AG10803 (cell line): ENCODE measurements at regions not wholly inside any gene's neighbourhood (a gene's known extent, or its start where the extent isn't known, plus 50 kb on each side); places are given as distances from the start of the nearest gene placed in this dataset.

Experiments used
- DNase-seq: peaks from one replicate; pipeline ENCODE4 v3.0.0; 2010; ENCODE audit warnings: low read depth
- H3K4me3 ChIP-seq: 2 replicates; pipeline ENCODE4 v1.5.1; 2011; ENCODE audit warnings: mild to moderate bottlenecking, low read length, control low read depth
- TF ChIP-seq, protein P1 (sequence below): conservative IDR thresholded peaks from 2 replicates; pipeline ENCODE4 v1.5.1; 2011; ENCODE audit warnings: mild to moderate bottlenecking, low read length, control low read depth, inconsistent platforms

DNA sequence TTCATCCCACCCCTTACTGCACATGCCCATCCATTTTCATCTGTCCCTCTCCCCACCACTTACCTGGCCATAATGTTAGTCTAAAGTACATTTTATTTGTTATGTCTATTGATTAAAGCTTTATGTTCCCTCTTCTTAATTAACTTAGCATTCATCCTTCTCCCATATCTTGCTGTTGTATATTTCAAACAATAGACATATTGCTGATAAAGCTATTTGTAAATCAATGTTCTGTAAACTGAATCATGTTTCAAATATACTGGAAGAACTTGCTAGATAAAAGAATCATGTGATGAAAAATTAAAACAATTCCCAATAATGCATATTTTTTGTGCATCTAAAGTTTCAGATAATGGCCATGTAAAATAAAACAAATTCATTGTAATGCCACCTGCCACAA lies 249.2 kb downstream of the IGSF11 start:
- TF ChIP-seq, protein P1, sequence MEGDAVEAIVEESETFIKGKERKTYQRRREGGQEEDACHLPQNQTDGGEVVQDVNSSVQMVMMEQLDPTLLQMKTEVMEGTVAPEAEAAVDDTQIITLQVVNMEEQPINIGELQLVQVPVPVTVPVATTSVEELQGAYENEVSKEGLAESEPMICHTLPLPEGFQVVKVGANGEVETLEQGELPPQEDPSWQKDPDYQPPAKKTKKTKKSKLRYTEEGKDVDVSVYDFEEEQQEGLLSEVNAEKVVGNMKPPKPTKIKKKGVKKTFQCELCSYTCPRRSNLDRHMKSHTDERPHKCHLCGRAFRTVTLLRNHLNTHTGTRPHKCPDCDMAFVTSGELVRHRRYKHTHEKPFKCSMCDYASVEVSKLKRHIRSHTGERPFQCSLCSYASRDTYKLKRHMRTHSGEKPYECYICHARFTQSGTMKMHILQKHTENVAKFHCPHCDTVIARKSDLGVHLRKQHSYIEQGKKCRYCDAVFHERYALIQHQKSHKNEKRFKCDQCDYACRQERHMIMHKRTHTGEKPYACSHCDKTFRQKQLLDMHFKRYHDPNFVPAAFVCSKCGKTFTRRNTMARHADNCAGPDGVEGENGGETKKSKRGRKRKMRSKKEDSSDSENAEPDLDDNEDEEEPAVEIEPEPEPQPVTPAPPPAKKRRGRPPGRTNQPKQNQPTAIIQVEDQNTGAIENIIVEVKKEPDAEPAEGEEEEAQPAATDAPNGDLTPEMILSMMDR = no peak
- no peak for DNase-seq
- H3K4me3 ChIP-seq = no peak overlapping the region

DNA sequence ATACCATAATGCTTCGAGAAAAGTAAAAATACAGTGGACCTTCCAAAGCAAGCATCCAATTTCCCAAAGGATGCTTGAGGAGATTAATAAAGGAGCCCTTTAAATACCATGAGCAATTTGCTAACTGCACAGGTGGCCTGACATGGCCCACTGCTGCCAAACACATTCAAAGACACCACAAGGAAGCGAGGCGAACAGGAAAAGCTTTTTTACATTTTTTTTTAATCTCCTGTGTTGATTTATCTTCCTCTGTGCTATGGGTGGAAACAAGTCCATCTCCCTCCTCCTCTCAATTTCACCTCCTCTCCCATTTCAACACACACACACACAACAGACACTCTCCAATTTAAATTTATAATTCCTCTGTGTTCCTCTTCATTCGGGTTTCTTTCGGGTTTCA lies 243.4 kb downstream of the IGSF11 start:
- DNase-seq = no peak
- no peak overlapping the region for H3K4me3 ChIP-seq
- TF ChIP-seq, protein P1 = no peak

DNA sequence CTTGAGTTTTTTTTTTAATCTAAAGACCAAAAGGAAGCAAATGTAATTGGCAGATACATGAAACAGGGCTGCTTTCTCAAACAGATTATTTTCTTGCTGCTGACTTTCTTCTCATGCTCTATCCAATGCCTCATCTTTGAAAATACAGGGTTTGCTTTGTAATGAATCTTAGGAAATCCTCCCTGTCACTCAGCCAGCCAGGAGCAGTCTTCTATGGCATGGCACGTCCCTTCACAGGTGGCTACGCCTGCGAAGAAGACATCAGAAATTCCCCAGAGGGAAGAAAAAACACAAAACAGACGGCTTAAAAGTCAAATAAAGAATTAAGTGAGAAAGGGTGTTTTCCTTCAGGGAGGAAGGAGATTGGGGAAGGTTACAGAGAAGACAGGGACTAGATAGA lies 242.5 kb downstream of the IGSF11 start:
- DNase-seq = no peak
- TF ChIP-seq, protein P1 = no peak
- H3K4me3 ChIP-seq = no peak overlapping the region

DNA sequence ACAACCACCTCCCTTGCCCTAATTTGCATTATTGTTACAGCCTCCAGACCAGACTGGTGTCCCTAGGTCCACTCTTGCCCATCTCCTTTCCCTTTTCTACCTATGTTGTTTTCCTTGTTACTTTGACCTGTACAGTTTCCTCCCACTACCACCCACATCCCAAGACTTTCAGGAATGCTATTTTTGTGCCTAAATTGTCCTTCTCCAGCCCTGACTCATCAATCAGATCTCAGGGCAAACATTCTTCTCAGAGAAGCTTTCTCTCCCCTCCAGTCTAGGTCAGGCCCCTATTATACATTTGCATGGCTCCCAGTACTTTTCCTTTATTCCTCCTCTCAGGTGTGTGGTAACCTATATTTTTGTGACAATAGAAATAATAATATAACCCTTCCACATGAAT lies 241.5 kb downstream of the IGSF11 start:
- TF ChIP-seq, protein P1 = no peak
- DNase-seq = no peak
- H3K4me3 ChIP-seq = no peak overlapping the region

DNA sequence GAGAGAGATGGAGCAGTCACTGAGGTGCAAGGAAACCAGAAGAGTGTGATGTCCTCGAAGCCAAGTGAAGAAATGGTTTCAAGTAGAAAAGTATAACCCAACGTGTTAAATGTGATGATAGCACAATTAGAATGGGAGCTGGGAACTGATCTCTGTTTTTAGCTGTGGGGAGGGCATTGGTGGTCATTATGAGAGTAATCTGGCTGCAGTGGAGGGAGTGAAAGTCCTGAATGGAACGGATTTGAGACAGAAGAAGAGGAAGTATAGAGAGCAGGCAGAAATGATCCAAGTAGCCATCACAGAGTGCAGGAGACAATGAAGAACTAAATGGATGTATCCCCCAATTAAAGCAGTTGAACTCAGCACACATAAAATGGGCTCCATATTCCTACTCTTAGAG lies 235.3 kb downstream of the IGSF11 start:
- no peak for DNase-seq
- no peak overlapping the region for H3K4me3 ChIP-seq
- TF ChIP-seq, protein P1 = no peak

DNA sequence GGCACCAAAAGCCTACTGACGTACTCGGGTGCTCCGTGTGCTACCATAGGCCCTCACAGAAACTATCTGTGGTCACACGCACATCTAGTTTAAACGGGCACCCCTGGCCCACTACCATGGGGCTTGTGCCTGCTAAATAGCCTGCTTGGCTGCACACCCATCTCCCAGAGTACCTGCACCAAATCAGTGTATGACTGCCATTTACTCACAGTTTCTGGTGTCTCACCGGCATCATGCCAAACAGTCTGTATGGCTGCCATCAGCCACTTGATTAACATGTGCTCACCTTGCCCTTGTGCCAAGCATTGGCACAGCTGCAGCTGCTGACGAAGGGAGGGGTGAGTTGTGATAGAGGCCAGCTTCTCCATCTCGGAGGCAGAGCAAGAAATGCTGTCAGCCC lies 232.7 kb downstream of the IGSF11 start:
- DNase-seq = no peak
- TF ChIP-seq, protein P1 = no peak
- no peak overlapping the region for H3K4me3 ChIP-seq

DNA sequence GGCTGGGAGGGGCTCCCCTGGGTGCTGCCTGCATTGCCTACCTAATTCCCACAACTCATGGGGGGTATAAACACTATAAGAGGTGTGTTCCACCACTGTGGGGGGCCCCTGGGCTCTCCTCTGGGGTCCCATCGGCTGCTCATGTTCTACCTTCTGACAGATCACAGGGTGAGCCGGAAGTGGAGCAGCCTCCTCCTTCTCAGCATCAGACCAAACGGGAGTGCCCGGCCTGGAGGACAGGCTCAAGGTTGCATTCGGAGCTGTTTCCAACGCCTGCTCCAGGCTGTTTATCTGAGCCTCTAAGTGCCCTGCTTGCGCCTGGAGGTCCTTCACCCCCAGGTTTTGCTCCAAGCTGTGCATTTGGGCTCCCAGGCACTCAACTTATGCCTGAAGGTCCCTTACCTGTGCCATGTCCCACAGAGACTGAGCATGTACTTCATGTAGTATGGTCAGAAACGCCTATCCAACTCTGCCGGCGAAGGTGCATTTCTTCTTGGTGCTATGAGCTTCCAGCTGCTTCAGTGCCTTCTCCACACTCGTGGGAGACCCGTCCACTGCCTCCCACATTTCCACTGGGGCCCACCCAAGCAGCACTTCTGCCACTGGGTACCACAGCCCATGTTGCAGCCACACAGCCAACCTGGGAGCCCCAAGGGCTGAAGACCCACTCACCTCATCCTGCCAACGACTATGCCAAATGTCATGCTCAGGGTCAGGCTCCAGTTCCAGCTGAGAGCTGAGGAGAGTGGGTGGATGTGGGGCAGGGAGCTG lies 232.1 kb downstream of the IGSF11 start:
- TF ChIP-seq, protein P1 = no peak
- no peak for DNase-seq
- no peak overlapping the region for H3K4me3 ChIP-seq
